Omental fat pad (tissue), 3 donors: ENCODE measurements at regions not wholly inside any gene's neighbourhood (a gene's known extent, or its start where the extent isn't known, plus 50 kb on each side); places are given as distances from the start of the nearest gene placed in this dataset.

Experiments used
- ATAC-seq: fragments of 150-250 bp; one replicate; pipeline ENCODE4 v1.9.1; 2016; ENCODE audit warnings: mild to moderate bottlenecking, moderate library complexity; ENCODE audit not compliant: low FRiP score
- DNase-seq: peaks from one replicate; pipeline ENCODE4 v3.0.0-alpha.2; 2019; ENCODE audit warnings: low spot score
- CTCF ChIP-seq, 3 donors: fragments of 450-650 bp; IDR thresholded peaks; one replicate each; pipeline ENCODE4 v1.5.1; 2016 to 2017; ENCODE audit warnings: antibody characterized with exemption in 3 of 3, mild to moderate bottlenecking in 3 of 3, moderate library complexity in 2 of 3

DNA sequence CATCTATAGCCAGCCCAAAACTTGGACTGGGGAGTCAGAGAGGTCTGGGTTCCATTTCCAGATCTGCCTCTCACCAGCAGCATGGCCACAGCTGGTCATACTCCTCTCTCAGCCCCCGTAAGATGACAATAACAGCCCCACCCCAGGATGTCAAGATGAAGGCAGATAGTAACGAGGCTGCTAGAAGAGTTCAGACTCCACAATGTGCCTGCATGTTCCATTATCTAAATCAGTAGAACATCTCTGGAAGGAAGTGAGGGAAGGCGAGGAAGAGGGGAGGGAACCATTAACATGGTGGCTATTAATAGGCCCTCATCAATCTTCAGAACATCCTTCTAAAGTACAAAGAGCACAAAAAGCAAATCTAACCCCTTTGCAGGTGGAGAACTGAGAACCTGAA lies 98.0 kb upstream of the KCNG1 start:
- ATAC-seq (no peak), DNase-seq (no peak)
- no peak for TF ChIP-seq CTCF (IDR thresholded peaks at IDR 0.05)

GRCh38 chr20:51120438-51120837 lies 97.5 kb upstream of the KCNG1 start:
- DNase-seq (no peak), ATAC-seq (no peak)
- no peak for TF ChIP-seq CTCF (IDR thresholded peaks at IDR 0.05)

GRCh38 chr20:51119914-51120313 lies 97.0 kb upstream of the KCNG1 start:
- DNase-seq (no peak), ATAC-seq (no peak)
- TF ChIP-seq CTCF (IDR thresholded peaks at IDR 0.05) = no peak

DNA sequence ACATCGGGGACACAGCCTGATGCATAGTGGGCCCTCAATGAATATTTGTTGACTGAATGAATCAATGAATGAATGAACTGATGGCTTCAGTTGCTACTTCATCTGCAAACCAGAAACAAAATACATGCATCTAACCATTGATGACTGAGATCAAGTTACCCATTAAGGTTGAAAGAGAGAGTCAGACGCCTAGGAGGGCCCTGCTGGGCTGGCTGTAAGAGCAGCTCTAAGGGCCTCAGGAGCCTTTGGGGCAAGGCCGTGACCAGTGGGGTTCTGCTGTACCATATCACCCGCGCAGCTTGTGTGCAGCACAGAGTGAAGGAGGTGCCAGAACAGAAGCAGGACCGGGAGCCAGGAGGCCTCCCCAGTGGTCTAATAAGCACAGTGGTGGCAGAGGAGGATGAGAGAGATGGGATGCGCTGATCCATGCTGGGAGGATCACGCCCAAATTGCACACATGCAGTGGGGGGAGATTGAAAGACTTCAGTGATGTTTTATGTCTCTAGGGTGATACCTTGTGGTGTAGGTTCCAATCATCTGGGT lies 96.1 kb upstream of the KCNG1 start:
- TF ChIP-seq CTCF (IDR thresholded peaks at IDR 0.05) = no peak
- no peak for ATAC-seq
- no peak for DNase-seq

DNA sequence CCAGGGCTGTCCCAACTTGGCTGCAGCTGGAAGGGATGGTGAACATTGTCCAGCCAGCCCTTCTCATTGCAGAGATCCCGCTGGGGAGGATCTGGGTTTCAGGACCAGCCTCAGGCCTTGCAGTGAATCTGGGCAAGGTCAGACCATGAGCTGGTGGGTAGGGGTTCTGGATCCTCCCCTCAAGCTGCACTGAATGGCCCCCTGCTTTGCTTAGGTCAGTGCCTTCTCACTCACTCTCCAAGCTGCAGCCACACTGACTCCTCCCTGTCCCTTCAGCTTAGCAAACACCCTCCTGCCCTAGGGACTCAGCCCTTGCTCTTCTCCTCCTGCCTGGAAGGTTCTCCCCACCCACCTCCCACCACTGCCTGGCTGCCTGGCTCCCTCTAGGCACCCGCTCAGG lies 95.3 kb upstream of the KCNG1 start:
- DNase-seq (no peak), ATAC-seq (no peak)
- TF ChIP-seq CTCF (IDR thresholded peaks at IDR 0.05) = no peak

GRCh38 chr20:51116765-51117686 lies 94.1 kb upstream of the KCNG1 start:
- no peak for TF ChIP-seq CTCF (IDR thresholded peaks at IDR 0.05)
- ATAC-seq (no peak), DNase-seq (no peak)

DNA sequence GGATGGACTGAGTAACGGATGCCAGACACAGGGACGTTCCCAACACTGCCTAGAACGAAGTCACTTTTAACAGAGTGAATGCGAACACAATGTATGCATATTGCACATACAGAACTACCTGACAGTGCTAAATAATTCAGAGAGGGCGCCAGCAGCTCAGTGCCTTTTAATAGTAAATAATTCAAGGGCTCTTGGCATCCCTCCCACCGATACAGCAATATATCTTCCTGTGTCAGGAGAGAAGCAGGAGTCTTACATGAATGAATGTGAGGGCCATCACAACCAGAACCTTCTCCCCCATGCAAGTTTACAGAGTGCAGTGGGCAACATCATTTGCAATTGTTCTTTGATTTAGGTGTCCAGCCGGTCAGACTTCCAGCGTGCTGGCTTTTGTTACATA lies 88.4 kb upstream of the KCNG1 start:
- ATAC-seq (no peak), DNase-seq (no peak)
- no peak for TF ChIP-seq CTCF (IDR thresholded peaks at IDR 0.05)
